WERI-Rb-1 (cell line): ENCODE measurements at regions not wholly inside any gene's neighbourhood (a gene's known extent, or its start where the extent isn't known, plus 50 kb on each side); places are given as distances from the start of the nearest gene placed in this dataset.
A peak's percentile ranks its signal among the peaks of the same experiment; 100 is the strongest.
"Not testable (repeated sequence)": the region's sequence is repeated elsewhere in the genome, so short reads cannot be mapped to it uniquely, and the experiment has no call there.

Experiments
- DNase-seq: peaks from one replicate; pipeline ENCODE4 v3.0.0-alpha.2; 2020
- H3K27ac ChIP-seq: fragments of 250-450 bp; sonication (Bioruptor Pico); 2 replicates; pipeline ENCODE4 v1.5.1; 2020; ENCODE audit warnings: mild to moderate bottlenecking, moderate library complexity
- H3K27me3 ChIP-seq: fragments of 250-450 bp; sonication (Bioruptor Pico); 2 replicates; pipeline ENCODE4 v1.5.1; 2021; ENCODE audit warnings: mild to moderate bottlenecking, low read depth, moderate library complexity; ENCODE audit not compliant: insufficient read depth, severe bottlenecking
- H3K36me3 ChIP-seq: fragments of 250-450 bp; sonication (Bioruptor Pico); 2 replicates; pipeline ENCODE4 v1.5.1; 2020; ENCODE audit warnings: mild to moderate bottlenecking, moderate library complexity
- H3K4me3 ChIP-seq: 2 replicates; pipeline ENCODE4 v1.5.1; 2011; ENCODE audit warnings: low read depth, mild to moderate bottlenecking, control low read depth, low read length
- H3K9me3 ChIP-seq: fragments of 250-450 bp; sonication (Bioruptor Pico); 2 replicates; pipeline ENCODE4 v1.5.1; 2021; ENCODE audit warnings: mild to moderate bottlenecking, moderate library complexity; ENCODE audit not compliant: severe bottlenecking
- CTCF ChIP-seq: IDR thresholded peaks from 2 replicates; pipeline ENCODE4 v1.5.1; 2011; ENCODE audit warnings: low read depth, mild to moderate bottlenecking, control low read depth, inconsistent platforms, low read length

- H3K4me3 ChIP-seq, result no peak overlapping the region
- H3K9me3 ChIP-seq, result no peaks in the 10 kb centered on the region
- H3K36me3 ChIP-seq, result no peaks in the 10 kb centered on the region
- H3K27me3 ChIP-seq, result no peaks in the 10 kb centered on the region
- DNase-seq, result no peak
- H3K27ac ChIP-seq, result no peak overlapping the region
- no peak for TF ChIP-seq CTCF
Observed at GRCh38 chr6:140001821-140002341, 627.4 kb upstream of the CITED2 start.

GRCh38 chr6:140001005-140001404 lies 626.6 kb upstream of the CITED2 start:
- no peak overlapping the region for H3K27ac ChIP-seq
- H3K9me3 ChIP-seq, result no peaks in the 10 kb centered on the region
- H3K36me3 ChIP-seq, result no peaks in the 10 kb centered on the region
- no peak for TF ChIP-seq CTCF
- H3K27me3 ChIP-seq, result no peaks in the 10 kb centered on the region
- no peak for DNase-seq
- H3K4me3 ChIP-seq, result no peak overlapping the region

- H3K27ac ChIP-seq, H3K36me3 ChIP-seq, DNase-seq, H3K27me3 ChIP-seq, H3K4me3 ChIP-seq, H3K9me3 ChIP-seq: not testable (repeated sequence)
Observed at GRCh38 chr6:139999661-140000060, 625.2 kb upstream of the CITED2 start.

- H3K27me3 ChIP-seq, H3K36me3 ChIP-seq, H3K4me3 ChIP-seq, H3K9me3 ChIP-seq, DNase-seq, H3K27ac ChIP-seq: not testable (repeated sequence)
Observed at GRCh38 chr6:139998478-139998877, 624.0 kb upstream of the CITED2 start.

- Histone ChIP-seq H3K36me3 (no peaks in the 10 kb centered on the region), H3K4me3 (no peak overlapping the region), H3K27ac (no peak overlapping the region), H3K27me3 (no peaks in the 10 kb centered on the region), H3K9me3 (no peaks in the 10 kb centered on the region)
- TF ChIP-seq CTCF, result peak; percentile 40; the same call in 1 of the 2 replicates
- DNase-seq, result peak; percentile 36
Observed at GRCh38 chr6:139996253-139996834, 621.9 kb upstream of the CITED2 start.

GRCh38 chr6:139994998-139995397 lies 620.5 kb upstream of the CITED2 start:
- Histone ChIP-seq H3K9me3 (no peaks in the 10 kb centered on the region), H3K27ac (no peak overlapping the region), H3K27me3 (no peaks in the 10 kb centered on the region), H3K4me3 (no peak overlapping the region), H3K36me3 (no peaks in the 10 kb centered on the region)
- no peak for DNase-seq
- TF ChIP-seq CTCF, result no peak

GRCh38 chr6:139990856-139991465 lies 616.5 kb upstream of the CITED2 start:
- Histone ChIP-seq H3K27ac (no peak overlapping the region), H3K36me3 (no peaks in the 10 kb centered on the region), H3K27me3 (no peaks in the 10 kb centered on the region), H3K9me3 (no peaks in the 10 kb centered on the region), H3K4me3 (no peak overlapping the region)
- DNase-seq, result no peak
- TF ChIP-seq CTCF, result no peak
